Transverse colon (tissue), 4 donors: ENCODE measurements at regions not wholly inside any gene's neighbourhood (a gene's known extent, or its start where the extent isn't known, plus 50 kb on each side); places are given as distances from the start of the nearest gene placed in this dataset.

Experiments
- DNase-seq: peaks from one replicate; pipeline ENCODE4 v3.0.0-alpha.2; 2019
- H3K27ac ChIP-seq, 4 donors: fragments of 200-600 bp; sonication (generic); 2 replicates each; pipeline ENCODE4 v1.5.1; 2016 to 2018; ENCODE audit warnings: inconsistent platforms in 4 of 4
- H3K27me3 ChIP-seq: fragments of 200-600 bp; sonication (generic); 2 replicates; pipeline ENCODE4 v1.5.1; 2017; ENCODE audit warnings: inconsistent platforms
- H3K36me3 ChIP-seq, 4 donors: fragments of 200-600 bp; sonication (generic); 2 replicates each; pipeline ENCODE4 v1.5.1; 2017 to 2019; ENCODE audit warnings: inconsistent platforms in 4 of 4
- H3K4me1 ChIP-seq, 4 donors: fragments of 200-600 bp; sonication (generic); 2 replicates each; pipeline ENCODE4 v1.5.1; 2017 to 2020; ENCODE audit warnings: inconsistent platforms in 4 of 4
- H3K4me3 ChIP-seq, 4 donors: fragments of 200-600 bp; sonication (generic); 1 replicate in 1 of 4; 2 replicates in 3 of 4; pipeline versions ENCODE4 v1.5.1 to v1.6.1; 2017 to 2019; ENCODE audit warnings: inconsistent platforms in 4 of 4
- H3K9me3 ChIP-seq, 2 donors: fragments of 200-600 bp; sonication (generic); 2 replicates each; pipeline ENCODE4 v1.5.1; 2017 to 2019; ENCODE audit warnings: inconsistent platforms in 2 of 2
- CTCF ChIP-seq, 5 experiments: fragments of 200-600 bp in 3 of 5; fragments of 450-650 bp in 2 of 5; sonication (generic) in 3 of 5; IDR thresholded peaks; 1 replicate in 2 of 5; 2 replicates in 3 of 5; pipeline ENCODE4 v1.5.1; 2016 to 2017; ENCODE audit warnings: antibody characterized with exemption in 5 of 5, inconsistent platforms in 3 of 5, mild to moderate bottlenecking in 2 of 5, moderate library complexity in 1 of 5
- EP300 ChIP-seq: sonication (generic); formaldehyde crosslinking; IDR thresholded peaks from one replicate; pipeline ENCODE4 v1.6.1; 2017; ENCODE audit warnings: antibody characterized with exemption, low read depth
- POLR2A ChIP-seq: fragments of 450-650 bp; IDR thresholded peaks from one replicate; pipeline ENCODE4 v1.6.1; 2016; ENCODE audit warnings: antibody characterized with exemption, mild to moderate bottlenecking, moderate library complexity
- POLR2AphosphoS5 ChIP-seq, 3 donors: sonication (generic); formaldehyde crosslinking; IDR thresholded peaks; one replicate each; pipeline ENCODE4 v1.6.1; 2016; ENCODE audit warnings: antibody characterized with exemption in 3 of 3
- WGBS, 2 donors: methylation state at CpG; one replicate each; pipeline ENCODE4 v1.1.5; 2018; ENCODE audit warnings: low coverage in 1 of 2; 5-methylcytosine and 5-hydroxymethylcytosine counted together
- in situ Hi-C, 4 donors: fragments of 200-750 bp; cut with MboI; loops; one replicate each; pipeline versions ENCODE4 v1.15.0 to v1.15.1; 2017; ENCODE audit warnings: low sequenced_read_pairs in 3 of 4, low pct_ligation_motif_present in 1 of 4, low pct_unique_long_range_greater_than_20kb in 1 of 4
- intact Hi-C: fragments of 100-400 bp; cut with DNase I; formaldehyde crosslinking; loops from one replicate; pipeline ENCODE4 v1.15.1; 2023; ENCODE audit warnings: low total_unique reads

- Histone ChIP-seq H3K27me3 (no peaks in the 10 kb centered on the region), H3K4me3 (no peak overlapping the region), H3K36me3 (no peaks in the 10 kb centered on the region), H3K27ac (no peak overlapping the region), H3K4me1 (no peaks in the 10 kb centered on the region), H3K9me3 (no peaks in the 10 kb centered on the region)
- in situ Hi-C loops, result no loop called here
- no peak for DNase-seq
- intact Hi-C loops, result no loop called here
- no peak for TF ChIP-seq POLR2AphosphoS5 (IDR thresholded peaks at IDR 0.05)
- no peak for TF ChIP-seq CTCF (IDR thresholded peaks at IDR 0.05)
- TF ChIP-seq POLR2A, result no peak
- no peak for TF ChIP-seq EP300
- WGBS, 2 donors, result 88 to 93% methylated on average over 4 of the region's 4 CpGs
These were observed 97.8 kb upstream of the ADGRL2 start for GRCh38 chr1:81702903-81703302.

- no peaks in the 10 kb centered on the region for H3K36me3 ChIP-seq
- no peak overlapping the region for H3K27ac ChIP-seq
- TF ChIP-seq POLR2AphosphoS5 (IDR thresholded peaks at IDR 0.05) (no peak), EP300 (no peak), CTCF (IDR thresholded peaks at IDR 0.05) (no peak), POLR2A (no peak)
- WGBS, 2 donors, result 87 to 90% methylated on average over 2 of the region's 2 CpGs
- no peaks in the 10 kb centered on the region for H3K9me3 ChIP-seq
- no peaks in the 10 kb centered on the region for H3K27me3 ChIP-seq
- intact Hi-C loops, result no loop called here
- in situ Hi-C loops, result no loop called here
- no peaks in the 10 kb centered on the region for H3K4me1 ChIP-seq
- no peak overlapping the region for H3K4me3 ChIP-seq
- no peak for DNase-seq
These were observed 98.5 kb upstream of the ADGRL2 start for GRCh38 chr1:81702079-81702715.

GRCh38 chr1:81700728-81701470, 99.8 kb upstream of the ADGRL2 start:
- H3K27me3 ChIP-seq, result no peaks in the 10 kb centered on the region
- in situ Hi-C loops, result no loop called here
- intact Hi-C loops, result no loop called here
- H3K27ac ChIP-seq, result no peak overlapping the region
- WGBS, 2 donors, result 82 to 84% methylated on average over 7 of the region's 7 CpGs
- H3K9me3 ChIP-seq, result no peaks in the 10 kb centered on the region
- H3K4me1 ChIP-seq, result no peaks in the 10 kb centered on the region
- no peak overlapping the region for H3K4me3 ChIP-seq
- H3K36me3 ChIP-seq, result no peaks in the 10 kb centered on the region
- no peak for TF ChIP-seq POLR2AphosphoS5 (IDR thresholded peaks at IDR 0.05)
- TF ChIP-seq POLR2A, result no peak
- no peak for TF ChIP-seq CTCF (IDR thresholded peaks at IDR 0.05)
- no peak for TF ChIP-seq EP300
- no peak for DNase-seq

- 53% methylated on average over 4 of the region's 4 CpGs; no CpG with 5 or more reads in 1 of the 2 donors for WGBS, 2 donors
- intact Hi-C loops, result no loop called here
- H3K4me3 ChIP-seq, result no peak overlapping the region
- no peak overlapping the region for H3K27ac ChIP-seq
- H3K36me3 ChIP-seq, result no peaks in the 10 kb centered on the region
- in situ Hi-C loops, result no loop called here
- no peaks in the 10 kb centered on the region for H3K9me3 ChIP-seq
- TF ChIP-seq EP300, result no peak
- TF ChIP-seq CTCF (IDR thresholded peaks at IDR 0.05), result no peak
- no peak for TF ChIP-seq POLR2AphosphoS5 (IDR thresholded peaks at IDR 0.05)
- no peak for TF ChIP-seq POLR2A
- no peaks in the 10 kb centered on the region for H3K27me3 ChIP-seq
- no peaks in the 10 kb centered on the region for H3K4me1 ChIP-seq
- DNase-seq, result no peak
These were observed 101.5 kb upstream of the ADGRL2 start for GRCh38 chr1:81699234-81699633.
